ENCODE measurements at regions not wholly inside any gene's neighbourhood (a gene's known extent, or its start where the extent isn't known, plus 50 kb on each side); places are given as distances from the start of the nearest gene placed in this dataset.
"Not testable (repeated sequence)": the region's sequence is repeated elsewhere in the genome, so short reads cannot be mapped to it uniquely, and the experiment has no call there.

DNA sequence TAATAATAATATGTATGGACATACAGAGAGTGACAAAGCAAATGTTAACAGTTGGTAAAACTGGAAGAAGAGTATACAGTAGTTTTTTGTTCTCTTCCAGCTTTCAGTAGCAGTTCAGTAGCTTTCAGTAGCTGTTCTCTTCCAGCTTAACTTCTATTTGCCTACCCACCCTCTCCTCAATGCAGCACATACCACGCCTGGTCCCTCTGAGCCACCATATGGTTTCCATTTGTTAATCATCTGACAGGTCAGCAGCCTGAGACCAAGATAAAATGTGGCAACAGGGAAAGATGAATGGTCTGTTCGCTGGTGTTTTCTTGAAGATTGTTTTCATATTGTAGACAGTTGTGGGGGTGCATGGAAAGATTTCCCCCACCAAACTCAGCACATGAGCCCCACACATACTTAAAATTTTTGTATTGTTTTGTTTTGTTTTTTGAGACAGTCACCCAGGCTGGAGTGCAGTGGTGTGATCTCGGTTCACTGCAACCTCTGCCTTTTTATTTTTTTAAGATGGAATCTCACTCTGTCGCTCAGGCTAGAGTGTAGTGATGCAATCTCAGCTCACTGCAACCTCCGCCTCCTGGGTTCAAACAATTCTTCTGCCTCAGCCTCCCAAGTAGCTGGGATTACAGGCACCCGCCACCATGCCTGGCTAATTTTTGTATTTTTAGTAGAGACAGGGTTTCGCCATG, 56.8 kb downstream of the ATP6V0E2 start:
- not testable (repeated sequence) for H3K4me3 ChIP-seq (ENCODE audit: low read depth, low read length); H3K9me3 ChIP-seq (ENCODE audit: control insufficient read depth, insufficient read depth, low read length); H3K36me3 ChIP-seq (ENCODE audit: control insufficient read depth, insufficient read depth, low read length); H3K9ac ChIP-seq (ENCODE audit: low read depth, low read length); H3K4me1 ChIP-seq (ENCODE audit: control insufficient read depth, insufficient read depth, low read length); H3K27me3 ChIP-seq (ENCODE audit: control insufficient read depth, insufficient read depth, low read length)

GRCh38 chr7:149933776-149934175, 60.0 kb downstream of the ATP6V0E2 start:
- not testable (repeated sequence) for H3K36me3 ChIP-seq (ENCODE audit: control insufficient read depth, insufficient read depth, low read length); H3K9me3 ChIP-seq (ENCODE audit: control insufficient read depth, insufficient read depth, low read length); H3K4me1 ChIP-seq (ENCODE audit: control insufficient read depth, insufficient read depth, low read length); H3K27me3 ChIP-seq (ENCODE audit: control insufficient read depth, insufficient read depth, low read length); H3K4me3 ChIP-seq (ENCODE audit: low read depth, low read length); H3K9ac ChIP-seq (ENCODE audit: low read depth, low read length)

- not testable (repeated sequence) for H3K4me1 ChIP-seq (ENCODE audit: control insufficient read depth, insufficient read depth, low read length); H3K4me3 ChIP-seq (ENCODE audit: low read depth, low read length); H3K27me3 ChIP-seq (ENCODE audit: control insufficient read depth, insufficient read depth, low read length); H3K36me3 ChIP-seq (ENCODE audit: control insufficient read depth, insufficient read depth, low read length); H3K9ac ChIP-seq (ENCODE audit: low read depth, low read length); H3K9me3 ChIP-seq (ENCODE audit: control insufficient read depth, insufficient read depth, low read length)
Measured at GRCh38 chr7:149947346-149947745, 73.6 kb downstream of the ATP6V0E2 start.

DNA sequence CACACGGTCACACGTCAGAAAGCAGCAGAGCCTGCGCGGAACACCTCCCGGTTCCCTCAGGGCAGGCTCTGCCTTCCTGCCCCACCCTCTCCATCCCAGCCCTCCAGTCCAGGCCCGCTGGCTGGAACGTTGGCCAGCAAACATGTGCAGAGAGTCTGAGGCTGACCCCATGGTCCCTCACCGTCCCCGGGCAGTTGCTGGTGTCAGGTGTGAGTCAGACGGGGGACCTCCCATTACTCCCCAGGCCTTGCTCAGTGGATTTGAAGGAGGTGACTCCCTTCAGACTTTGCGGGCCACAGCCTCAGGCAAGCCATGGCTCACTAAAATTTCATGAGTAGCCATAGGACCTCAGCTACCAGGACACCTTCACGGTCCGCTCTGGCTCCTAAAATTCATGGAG, 74.7 kb downstream of the ATP6V0E2 start:
- H3K9ac ChIP-seq (ENCODE audit: low read depth, low read length); H3K36me3 ChIP-seq (ENCODE audit: control insufficient read depth, insufficient read depth, low read length); H3K4me1 ChIP-seq (ENCODE audit: control insufficient read depth, insufficient read depth, low read length); H3K27me3 ChIP-seq (ENCODE audit: control insufficient read depth, insufficient read depth, low read length); H3K9me3 ChIP-seq (ENCODE audit: control insufficient read depth, insufficient read depth, low read length); H3K4me3 ChIP-seq (ENCODE audit: low read depth, low read length): not testable (repeated sequence)

DNA sequence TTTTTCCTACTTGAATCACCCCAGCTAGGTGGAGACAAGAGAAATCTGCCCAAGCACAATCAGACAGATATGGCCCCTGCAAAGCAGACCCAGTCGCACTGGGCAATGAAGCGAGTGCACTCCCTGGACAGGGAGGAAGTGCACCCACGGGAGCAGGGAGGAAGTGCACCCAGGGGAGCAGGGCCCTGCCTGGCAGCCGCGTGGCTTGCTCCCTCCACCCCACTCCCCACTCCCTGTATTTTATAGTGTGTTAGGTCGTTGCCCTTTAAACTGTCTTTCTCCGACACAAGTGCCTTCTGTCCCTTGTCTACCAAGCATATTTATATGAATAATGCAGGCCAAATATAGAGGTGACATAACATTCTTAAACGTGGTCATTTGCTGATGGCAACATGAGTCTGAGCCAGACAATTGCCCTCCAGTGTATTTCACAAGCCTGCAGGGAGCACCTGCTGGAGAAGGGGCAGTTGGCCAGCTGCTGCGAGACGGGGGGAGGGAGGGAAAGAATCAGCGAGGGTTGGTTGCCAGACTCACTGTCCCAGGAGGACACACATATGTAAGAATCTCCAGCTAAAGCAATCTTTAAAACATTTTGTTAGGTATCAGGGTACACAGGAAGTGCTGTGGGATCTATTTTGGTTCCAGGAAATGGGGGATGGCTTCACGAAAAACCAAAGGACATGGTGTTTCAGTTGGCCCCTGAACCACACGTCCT, 76.3 kb downstream of the ATP6V0E2 start:
- not testable (repeated sequence) for H3K4me1 ChIP-seq (ENCODE audit: control insufficient read depth, insufficient read depth, low read length); H3K36me3 ChIP-seq (ENCODE audit: control insufficient read depth, insufficient read depth, low read length); H3K9ac ChIP-seq (ENCODE audit: low read depth, low read length); H3K9me3 ChIP-seq (ENCODE audit: control insufficient read depth, insufficient read depth, low read length); H3K4me3 ChIP-seq (ENCODE audit: low read depth, low read length); H3K27me3 ChIP-seq (ENCODE audit: control insufficient read depth, insufficient read depth, low read length)

DNA sequence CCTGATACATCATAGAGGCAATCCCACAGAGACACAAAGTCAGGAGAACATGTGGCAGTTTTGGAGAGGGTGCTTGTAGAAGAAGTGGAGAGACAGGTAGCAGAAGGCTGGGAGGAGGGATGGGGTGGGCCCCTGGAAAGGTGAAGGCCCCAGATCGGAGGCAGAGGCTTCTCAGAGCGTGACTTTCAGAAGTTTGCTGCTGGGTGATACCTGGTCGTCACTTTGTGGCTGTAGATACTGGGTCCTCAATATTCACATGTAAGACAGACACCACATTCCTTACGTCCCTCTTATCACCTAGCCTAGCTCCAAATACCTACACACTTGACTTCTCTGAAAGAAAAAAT, 76.8 kb downstream of the ATP6V0E2 start:
- H3K9me3 ChIP-seq (ENCODE audit: control insufficient read depth, insufficient read depth, low read length); H3K27me3 ChIP-seq (ENCODE audit: control insufficient read depth, insufficient read depth, low read length); H3K4me3 ChIP-seq (ENCODE audit: low read depth, low read length); H3K36me3 ChIP-seq (ENCODE audit: control insufficient read depth, insufficient read depth, low read length); H3K4me1 ChIP-seq (ENCODE audit: control insufficient read depth, insufficient read depth, low read length); H3K9ac ChIP-seq (ENCODE audit: low read depth, low read length): not testable (repeated sequence)

- H3K9ac ChIP-seq (ENCODE audit: low read depth, low read length); H3K27me3 ChIP-seq (ENCODE audit: control insufficient read depth, insufficient read depth, low read length); H3K4me3 ChIP-seq (ENCODE audit: low read depth, low read length); H3K4me1 ChIP-seq (ENCODE audit: control insufficient read depth, insufficient read depth, low read length); H3K36me3 ChIP-seq (ENCODE audit: control insufficient read depth, insufficient read depth, low read length); H3K9me3 ChIP-seq (ENCODE audit: control insufficient read depth, insufficient read depth, low read length): not testable (repeated sequence)
Measured at GRCh38 chr7:149951579-149951978, 77.8 kb downstream of the ATP6V0E2 start.

- not testable (repeated sequence) for H3K9ac ChIP-seq (ENCODE audit: low read depth, low read length); H3K4me3 ChIP-seq (ENCODE audit: low read depth, low read length); H3K4me1 ChIP-seq (ENCODE audit: control insufficient read depth, insufficient read depth, low read length); H3K27me3 ChIP-seq (ENCODE audit: control insufficient read depth, insufficient read depth, low read length); H3K36me3 ChIP-seq (ENCODE audit: control insufficient read depth, insufficient read depth, low read length); H3K9me3 ChIP-seq (ENCODE audit: control insufficient read depth, insufficient read depth, low read length)
Measured at GRCh38 chr7:149958880-149959279, 85.1 kb downstream of the ATP6V0E2 start.

DNA sequence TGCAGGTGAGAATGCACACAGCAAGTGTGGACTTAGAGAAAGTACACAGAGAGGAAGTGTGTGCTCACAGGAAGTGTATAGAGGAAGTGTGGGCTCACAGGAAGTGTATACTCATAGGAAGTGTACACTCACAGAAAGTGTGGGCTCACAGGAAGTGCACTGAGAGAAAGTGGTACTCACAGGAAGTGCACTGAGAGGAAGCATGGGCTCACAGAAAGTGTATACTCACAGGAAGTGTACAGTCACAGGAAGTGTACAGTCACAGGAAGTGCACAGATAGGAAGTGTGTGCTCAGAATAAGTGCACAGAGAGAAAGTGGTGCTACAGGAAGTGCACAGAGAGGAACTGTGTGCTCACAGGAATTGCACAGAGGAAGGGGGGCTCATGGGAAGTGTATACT, 87.1 kb downstream of the ATP6V0E2 start:
- not testable (repeated sequence) for H3K9me3 ChIP-seq (ENCODE audit: control insufficient read depth, insufficient read depth, low read length)

DNA sequence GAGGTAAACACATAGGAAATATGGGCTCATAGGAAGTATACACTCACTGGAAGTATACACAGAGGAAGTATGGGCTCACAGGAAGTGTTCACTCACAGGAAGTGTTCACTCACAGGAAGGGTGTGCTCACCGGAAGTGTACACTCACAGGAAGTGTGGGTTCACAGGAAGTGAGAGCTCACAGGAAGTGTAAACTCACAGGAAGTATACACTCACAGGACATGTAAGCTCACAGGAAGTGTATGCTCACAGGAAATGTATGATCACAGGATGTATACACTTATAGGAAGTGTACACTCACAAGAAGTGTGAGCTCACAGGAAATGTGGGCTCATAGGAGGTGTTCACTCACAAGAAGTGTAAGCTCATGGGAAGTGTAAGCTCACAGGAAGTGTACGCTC, 88.1 kb downstream of the ATP6V0E2 start:
- H3K4me1 ChIP-seq (ENCODE audit: control insufficient read depth, insufficient read depth, low read length); H3K36me3 ChIP-seq (ENCODE audit: control insufficient read depth, insufficient read depth, low read length); H3K9ac ChIP-seq (ENCODE audit: low read depth, low read length); H3K27me3 ChIP-seq (ENCODE audit: control insufficient read depth, insufficient read depth, low read length); H3K9me3 ChIP-seq (ENCODE audit: control insufficient read depth, insufficient read depth, low read length); H3K4me3 ChIP-seq (ENCODE audit: low read depth, low read length): not testable (repeated sequence)

More for the DNA sequence above, 87.1 kb downstream of the ATP6V0E2 start:
- not testable (repeated sequence) for H3K4me3 ChIP-seq (ENCODE audit: low read depth, low read length); H3K36me3 ChIP-seq (ENCODE audit: control insufficient read depth, insufficient read depth, low read length); H3K27me3 ChIP-seq (ENCODE audit: control insufficient read depth, insufficient read depth, low read length); H3K9ac ChIP-seq (ENCODE audit: low read depth, low read length); H3K4me1 ChIP-seq (ENCODE audit: control insufficient read depth, insufficient read depth, low read length)

DNA sequence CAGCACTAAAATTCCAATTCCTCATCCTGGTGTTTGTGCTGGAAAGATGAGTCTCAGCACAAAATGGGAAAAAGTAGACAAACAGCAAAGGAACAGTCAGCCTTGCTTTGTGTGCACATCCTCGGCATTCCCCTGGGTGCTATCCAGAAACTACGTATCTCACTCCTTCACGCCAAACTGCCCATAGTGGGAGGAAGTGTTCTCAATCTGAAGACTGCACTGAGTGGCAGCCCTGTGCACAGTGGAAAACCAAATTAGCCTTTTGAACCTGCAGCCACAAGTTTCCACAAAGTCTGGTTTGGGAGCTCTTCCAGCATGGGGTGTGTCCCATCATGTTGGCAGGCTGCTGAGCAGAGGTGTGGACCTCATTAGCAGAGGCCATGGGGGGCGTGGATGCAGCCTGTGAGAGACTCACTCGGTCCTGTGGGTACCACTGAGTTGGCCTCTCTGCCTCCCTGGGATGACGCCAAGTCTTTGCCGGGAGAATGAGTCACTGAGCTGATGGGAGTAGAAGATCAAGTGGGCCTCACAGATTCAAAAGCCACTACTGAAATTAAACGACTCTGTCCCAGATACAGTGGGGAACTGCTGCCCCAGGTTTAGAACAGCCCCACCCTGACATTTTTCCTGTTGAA, 89.0 kb downstream of the ATP6V0E2 start:
- not testable (repeated sequence) for H3K9ac ChIP-seq (ENCODE audit: low read depth, low read length); H3K27me3 ChIP-seq (ENCODE audit: control insufficient read depth, insufficient read depth, low read length); H3K9me3 ChIP-seq (ENCODE audit: control insufficient read depth, insufficient read depth, low read length); H3K4me3 ChIP-seq (ENCODE audit: low read depth, low read length); H3K4me1 ChIP-seq (ENCODE audit: control insufficient read depth, insufficient read depth, low read length); H3K36me3 ChIP-seq (ENCODE audit: control insufficient read depth, insufficient read depth, low read length)

- H3K9ac ChIP-seq (ENCODE audit: low read depth, low read length); H3K4me3 ChIP-seq (ENCODE audit: low read depth, low read length); H3K4me1 ChIP-seq (ENCODE audit: control insufficient read depth, insufficient read depth, low read length); H3K36me3 ChIP-seq (ENCODE audit: control insufficient read depth, insufficient read depth, low read length); H3K27me3 ChIP-seq (ENCODE audit: control insufficient read depth, insufficient read depth, low read length); H3K9me3 ChIP-seq (ENCODE audit: control insufficient read depth, insufficient read depth, low read length): not testable (repeated sequence)
Measured at GRCh38 chr7:149963985-149964384, 90.2 kb downstream of the ATP6V0E2 start.

Data from iPS-15b (cell line).